ENCODE measurements at regions not wholly inside any gene's neighbourhood (a gene's known extent, or its start where the extent isn't known, plus 50 kb on each side); places are given as distances from the start of the nearest gene placed in this dataset.

DNA sequence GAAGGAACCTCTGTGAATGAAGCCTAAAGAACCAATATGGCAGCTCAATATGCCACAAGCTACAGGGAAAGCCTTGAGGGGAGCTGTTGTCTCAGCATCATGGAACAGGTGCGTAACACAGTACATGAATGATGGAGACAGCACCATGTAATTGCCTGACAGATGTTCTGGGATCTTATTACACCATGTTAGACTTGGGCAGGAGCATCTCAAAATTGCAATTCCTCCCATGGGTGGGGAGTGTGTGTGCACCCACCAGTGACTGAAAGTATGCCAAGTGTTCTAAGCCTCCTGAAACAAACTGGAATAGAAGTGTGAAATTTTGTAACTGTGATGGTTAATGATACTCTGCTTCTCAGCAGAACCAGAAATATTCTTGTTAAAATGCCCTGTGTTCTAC, 151.0 kb upstream of the SRRM4 start:
- no peaks in the 10 kb centered on the region for H3F3A ChIP-seq (ENCODE audit: insufficient read depth, low read length)
- H3K27ac ChIP-seq (ENCODE audit: low read length) = no peak overlapping the region
- TF ChIP-seq CTCF (IDR thresholded peaks at IDR 0.05; ENCODE audit: low read length) (no peak), EZH2 (optimal IDR thresholded peaks at IDR 0.05; ENCODE audit: low read depth, low read length) (no peak), EZH2phosphoT487 (IDR thresholded peaks at IDR 0.05; ENCODE audit: low read length) (no peak)
- no peaks in the 10 kb centered on the region for H3K9me2 ChIP-seq (replicated peaks; ENCODE audit: insufficient read depth, low read length)
- H4K20me1 ChIP-seq (ENCODE audit: insufficient read depth, low read length) = no peaks in the 10 kb centered on the region
- H3K9me3 ChIP-seq (replicated peaks; ENCODE audit: insufficient read depth, low read length) = no peaks in the 10 kb centered on the region
- H3K27me3 ChIP-seq (replicated peaks; ENCODE audit: insufficient read depth, low read length) = no peaks in the 10 kb centered on the region
- no peak overlapping the region for H3K4me3 ChIP-seq (ENCODE audit: low read length)
- H2AFZ ChIP-seq (ENCODE audit: low read length) = no peak overlapping the region
- H3K4me1 ChIP-seq (ENCODE audit: low read length) = no peaks in the 10 kb centered on the region
- H3K36me3 ChIP-seq (replicated peaks; ENCODE audit: insufficient read depth, low read length) = no peaks in the 10 kb centered on the region
- H3K9ac ChIP-seq (ENCODE audit: low read length) = no peak overlapping the region
- H3K4me2 ChIP-seq (ENCODE audit: low read depth, low read length) = no peak overlapping the region
- no peaks in the 10 kb centered on the region for H3K79me2 ChIP-seq (ENCODE audit: low read length)
- DNase-seq = no peak

DNA sequence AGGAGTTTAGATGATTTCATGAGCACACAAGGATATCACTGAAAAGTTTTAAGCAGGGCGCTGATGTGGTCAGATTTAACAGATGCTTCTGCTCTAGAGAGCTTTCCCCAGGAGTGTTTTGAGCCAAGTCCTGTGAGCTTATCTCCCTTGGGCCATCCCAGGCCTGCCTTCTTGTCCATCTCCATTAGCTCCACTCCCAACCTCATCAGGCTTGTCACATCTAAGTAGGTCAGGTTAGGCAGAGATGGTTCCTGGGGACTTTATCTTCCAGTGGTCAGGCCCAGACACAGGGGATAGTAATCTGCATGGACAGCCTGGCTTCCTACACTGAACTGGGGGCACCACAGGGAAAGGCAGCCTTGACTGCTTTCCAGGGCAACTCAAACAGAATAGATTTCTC, 145.4 kb upstream of the SRRM4 start:
- H3K9me3 ChIP-seq (replicated peaks; ENCODE audit: insufficient read depth, low read length) = no peaks in the 10 kb centered on the region
- no peak overlapping the region for H3K27ac ChIP-seq (ENCODE audit: low read length)
- DNase-seq = no peak
- H3K4me1 ChIP-seq (ENCODE audit: low read length) = no peaks in the 10 kb centered on the region
- H3K36me3 ChIP-seq (replicated peaks; ENCODE audit: insufficient read depth, low read length) = no peaks in the 10 kb centered on the region
- H3K4me3 ChIP-seq (ENCODE audit: low read length) = no peak overlapping the region
- no peaks in the 10 kb centered on the region for H4K20me1 ChIP-seq (ENCODE audit: insufficient read depth, low read length)
- H3K79me2 ChIP-seq (ENCODE audit: low read length) = no peaks in the 10 kb centered on the region
- no peaks in the 10 kb centered on the region for H3K9me2 ChIP-seq (replicated peaks; ENCODE audit: insufficient read depth, low read length)
- TF ChIP-seq CTCF (IDR thresholded peaks at IDR 0.05; ENCODE audit: low read length) (no peak), EZH2phosphoT487 (IDR thresholded peaks at IDR 0.05; ENCODE audit: low read length) (no peak), EZH2 (optimal IDR thresholded peaks at IDR 0.05; ENCODE audit: low read depth, low read length) (no peak)
- H3F3A ChIP-seq (ENCODE audit: insufficient read depth, low read length) = no peaks in the 10 kb centered on the region
- H3K4me2 ChIP-seq (ENCODE audit: low read depth, low read length) = no peak overlapping the region
- no peaks in the 10 kb centered on the region for H3K27me3 ChIP-seq (replicated peaks; ENCODE audit: insufficient read depth, low read length)
- H3K9ac ChIP-seq (ENCODE audit: low read length) = no peak overlapping the region
- H2AFZ ChIP-seq (ENCODE audit: low read length) = no peak overlapping the region

- Histone ChIP-seq H3K36me3 (replicated peaks; ENCODE audit: insufficient read depth, low read length) (no peaks in the 10 kb centered on the region), H3K9me2 (replicated peaks; ENCODE audit: insufficient read depth, low read length) (no peaks in the 10 kb centered on the region), H3K27ac (ENCODE audit: low read length) (no peak overlapping the region), H3K4me1 (ENCODE audit: low read length) (no peaks in the 10 kb centered on the region), H3K9ac (ENCODE audit: low read length) (no peak overlapping the region), H3K9me3 (replicated peaks; ENCODE audit: insufficient read depth, low read length) (no peaks in the 10 kb centered on the region), H2AFZ (ENCODE audit: low read length) (no peak overlapping the region), H3K4me3 (ENCODE audit: low read length) (no peak overlapping the region), H3K27me3 (replicated peaks; ENCODE audit: insufficient read depth, low read length) (no peaks in the 10 kb centered on the region), H3F3A (ENCODE audit: insufficient read depth, low read length) (no peaks in the 10 kb centered on the region), H3K4me2 (ENCODE audit: low read depth, low read length) (no peak overlapping the region), H4K20me1 (ENCODE audit: insufficient read depth, low read length) (no peaks in the 10 kb centered on the region), H3K79me2 (ENCODE audit: low read length) (no peaks in the 10 kb centered on the region)
- no peak for TF ChIP-seq EZH2 (optimal IDR thresholded peaks at IDR 0.05; ENCODE audit: low read depth, low read length)
- no peak for TF ChIP-seq CTCF (IDR thresholded peaks at IDR 0.05; ENCODE audit: low read length)
- no peak for TF ChIP-seq EZH2phosphoT487 (IDR thresholded peaks at IDR 0.05; ENCODE audit: low read length)
- DNase-seq = no peak
These were observed 140.9 kb upstream of the SRRM4 start for GRCh38 chr12:118840399-118840798.
